BE2C (cell line): ENCODE measurements at regions not wholly inside any gene's neighbourhood (a gene's known extent, or its start where the extent isn't known, plus 50 kb on each side); places are given as distances from the start of the nearest gene placed in this dataset.

Source experiments
- DNase-seq: peaks from one replicate; pipeline ENCODE4 v3.0.0-alpha.2; 2020
- H3K27me3 ChIP-seq: fragments of 250-450 bp; sonication (Bioruptor Pico); 2 replicates; pipeline ENCODE4 v1.5.1; 2020; ENCODE audit warnings: mild to moderate bottlenecking
- H3K36me3 ChIP-seq: fragments of 250-450 bp; sonication (Bioruptor Pico); 2 replicates; pipeline ENCODE4 v1.5.1; 2020; ENCODE audit warnings: mild to moderate bottlenecking
- H3K4me1 ChIP-seq: fragments of 250-450 bp; sonication (Bioruptor Pico); 2 replicates; pipeline ENCODE4 v1.5.1; 2020
- H3K4me3 ChIP-seq: 2 replicates; pipeline ENCODE4 v1.5.1; 2011; ENCODE audit warnings: low read depth, low read length
- H3K9me3 ChIP-seq: fragments of 250-450 bp; sonication (Bioruptor Pico); 2 replicates; pipeline ENCODE4 v1.5.1; 2020
- TF ChIP-seq, protein P1 (sequence below): IDR thresholded peaks from 2 replicates; pipeline ENCODE4 v1.5.1; 2012; ENCODE audit warnings: mild to moderate bottlenecking, low read depth, low read length

DNA sequence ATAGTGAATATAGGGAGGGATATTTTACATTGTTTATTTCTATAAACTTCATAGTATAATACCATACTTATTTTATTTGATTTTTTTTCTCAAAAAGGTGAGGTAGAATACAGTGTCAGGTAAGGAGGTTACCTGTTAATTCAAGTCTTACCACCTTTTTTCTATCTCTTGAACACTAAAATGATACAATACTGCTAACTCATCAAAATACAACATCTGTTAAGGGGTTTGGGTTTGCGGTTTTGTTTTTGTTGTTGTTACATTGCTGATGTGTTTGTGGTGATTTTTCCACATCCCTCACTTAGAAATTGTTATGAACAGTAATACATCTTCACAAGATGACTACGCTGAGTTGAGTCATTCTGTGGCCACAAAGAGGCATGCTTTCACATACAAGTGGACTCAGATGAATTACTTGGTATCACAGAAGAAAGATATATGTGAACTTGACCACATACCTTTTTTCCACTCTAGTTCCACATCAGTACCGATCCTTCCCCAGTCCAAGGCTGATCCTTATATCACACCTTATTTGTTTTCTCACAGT, 139.4 kb upstream of the ID4 start:
- DNase-seq = no peak
- Histone ChIP-seq H3K4me1 (no peaks in the 10 kb centered on the region), H3K36me3 (no peaks in the 10 kb centered on the region), H3K9me3 (no peaks in the 10 kb centered on the region), H3K27me3 (no peaks in the 10 kb centered on the region), H3K4me3 (no peak overlapping the region)
- TF ChIP-seq, protein P1, sequence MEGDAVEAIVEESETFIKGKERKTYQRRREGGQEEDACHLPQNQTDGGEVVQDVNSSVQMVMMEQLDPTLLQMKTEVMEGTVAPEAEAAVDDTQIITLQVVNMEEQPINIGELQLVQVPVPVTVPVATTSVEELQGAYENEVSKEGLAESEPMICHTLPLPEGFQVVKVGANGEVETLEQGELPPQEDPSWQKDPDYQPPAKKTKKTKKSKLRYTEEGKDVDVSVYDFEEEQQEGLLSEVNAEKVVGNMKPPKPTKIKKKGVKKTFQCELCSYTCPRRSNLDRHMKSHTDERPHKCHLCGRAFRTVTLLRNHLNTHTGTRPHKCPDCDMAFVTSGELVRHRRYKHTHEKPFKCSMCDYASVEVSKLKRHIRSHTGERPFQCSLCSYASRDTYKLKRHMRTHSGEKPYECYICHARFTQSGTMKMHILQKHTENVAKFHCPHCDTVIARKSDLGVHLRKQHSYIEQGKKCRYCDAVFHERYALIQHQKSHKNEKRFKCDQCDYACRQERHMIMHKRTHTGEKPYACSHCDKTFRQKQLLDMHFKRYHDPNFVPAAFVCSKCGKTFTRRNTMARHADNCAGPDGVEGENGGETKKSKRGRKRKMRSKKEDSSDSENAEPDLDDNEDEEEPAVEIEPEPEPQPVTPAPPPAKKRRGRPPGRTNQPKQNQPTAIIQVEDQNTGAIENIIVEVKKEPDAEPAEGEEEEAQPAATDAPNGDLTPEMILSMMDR = no peak

DNA sequence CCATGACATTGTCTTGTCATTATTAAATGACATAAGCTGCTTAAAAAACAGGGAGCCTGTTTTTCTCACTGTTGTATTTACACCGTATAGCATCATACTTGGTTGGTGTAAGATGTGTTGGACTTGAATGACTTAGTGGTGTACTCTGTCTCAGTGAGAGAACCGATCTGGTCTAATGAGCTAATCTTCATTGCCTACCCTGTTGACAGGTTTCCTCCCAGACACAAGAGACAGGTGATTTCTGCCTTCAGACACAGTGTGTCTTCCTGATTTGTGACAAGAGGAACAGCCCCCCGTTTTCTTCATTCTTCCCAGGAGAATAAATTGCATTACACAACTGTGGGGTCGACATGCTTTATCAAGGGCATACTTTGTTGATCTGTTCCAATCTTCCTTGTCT, 137.2 kb upstream of the ID4 start:
- no peaks in the 10 kb centered on the region for H3K9me3 ChIP-seq
- TF ChIP-seq, protein P1 = no peak
- no peaks in the 10 kb centered on the region for H3K36me3 ChIP-seq
- no peaks in the 10 kb centered on the region for H3K4me1 ChIP-seq
- H3K27me3 ChIP-seq = no peaks in the 10 kb centered on the region
- no peak for DNase-seq
- no peak overlapping the region for H3K4me3 ChIP-seq

DNA sequence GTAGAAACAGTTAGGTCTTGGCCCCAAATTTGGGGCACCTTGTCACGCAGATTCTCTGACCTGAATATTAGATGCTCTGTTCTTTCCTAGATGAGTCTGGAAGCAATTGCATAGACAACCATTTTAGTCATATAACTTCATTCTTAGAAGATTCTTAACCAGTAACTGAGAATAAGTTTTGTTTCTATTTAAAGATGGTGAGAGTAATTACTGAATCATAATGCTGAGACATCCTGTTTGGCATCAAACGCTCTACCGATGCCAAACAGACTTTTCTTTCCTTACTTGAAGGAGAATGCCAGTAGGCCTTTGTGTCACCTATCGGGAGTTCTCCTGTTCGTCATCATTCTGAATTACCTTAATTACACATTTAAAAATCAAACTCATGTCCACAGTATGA, 131.6 kb upstream of the ID4 start:
- DNase-seq = no peak

DNA sequence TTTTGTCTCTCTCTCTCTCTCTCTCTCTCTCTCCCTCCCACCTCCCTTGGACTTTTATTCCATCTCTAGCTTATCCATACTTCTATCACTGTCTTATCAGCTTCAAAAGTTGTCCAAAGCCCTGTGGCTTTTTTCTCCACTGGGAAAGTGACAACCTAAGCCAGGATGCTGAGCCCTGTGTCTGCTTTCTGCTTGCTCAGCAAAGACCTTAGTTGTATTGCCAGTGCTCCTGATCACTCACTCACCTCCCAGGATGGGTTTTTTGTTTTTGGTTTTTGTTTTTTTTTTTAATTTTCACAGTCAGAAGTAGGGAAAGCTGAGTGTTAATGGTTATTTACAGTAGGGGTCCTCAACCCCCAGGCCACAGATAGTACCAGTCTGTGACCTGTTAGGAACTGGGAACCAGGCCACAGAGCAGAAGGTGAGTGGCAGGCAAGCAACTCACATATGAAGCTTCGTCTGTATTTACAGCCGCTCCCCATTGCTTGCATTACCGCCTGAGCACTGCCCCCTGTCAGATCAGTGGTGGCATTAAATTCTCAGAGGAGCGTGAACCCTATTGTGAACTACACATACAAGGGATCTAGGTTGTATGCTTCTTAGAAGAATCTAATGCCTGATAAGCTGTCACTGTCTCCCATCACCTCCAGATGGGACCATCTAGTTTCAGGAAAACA, 125.0 kb upstream of the ID4 start:
- TF ChIP-seq, protein P1 = no peak
- Histone ChIP-seq H3K36me3 (no peaks in the 10 kb centered on the region), H3K9me3 (no peaks in the 10 kb centered on the region), H3K4me3 (no peak overlapping the region), H3K4me1 (no peaks in the 10 kb centered on the region), H3K27me3 (no peaks in the 10 kb centered on the region)
- no peak for DNase-seq

More for the DNA sequence above, 131.6 kb upstream of the ID4 start:
- Histone ChIP-seq H3K27me3 (no peaks in the 10 kb centered on the region), H3K9me3 (no peaks in the 10 kb centered on the region), H3K36me3 (no peaks in the 10 kb centered on the region), H3K4me3 (no peak overlapping the region), H3K4me1 (no peaks in the 10 kb centered on the region)
- TF ChIP-seq, protein P1 = no peak

DNA sequence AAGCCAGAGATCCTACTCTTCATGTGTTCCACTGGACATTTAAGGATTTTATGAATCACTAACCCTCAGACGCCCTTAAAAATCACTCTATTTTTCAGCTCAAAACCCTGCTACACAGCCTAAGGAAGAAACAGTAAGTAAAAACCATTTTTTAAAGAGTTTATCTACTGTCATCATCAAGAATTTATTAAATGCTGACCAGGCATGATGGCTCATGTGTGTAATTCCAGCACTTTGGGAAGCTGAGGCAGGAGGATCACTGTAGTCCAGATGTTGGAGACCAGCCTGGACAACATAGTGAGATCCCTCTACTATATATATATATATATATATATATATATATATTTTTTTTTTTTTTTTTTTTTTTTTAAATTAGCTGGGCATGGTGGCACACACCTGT, 124.2 kb upstream of the ID4 start:
- Histone ChIP-seq H3K4me1 (no peaks in the 10 kb centered on the region), H3K36me3 (no peaks in the 10 kb centered on the region), H3K4me3 (no peak overlapping the region), H3K9me3 (no peaks in the 10 kb centered on the region), H3K27me3 (no peaks in the 10 kb centered on the region)
- DNase-seq = no peak
- TF ChIP-seq, protein P1 = no peak

DNA sequence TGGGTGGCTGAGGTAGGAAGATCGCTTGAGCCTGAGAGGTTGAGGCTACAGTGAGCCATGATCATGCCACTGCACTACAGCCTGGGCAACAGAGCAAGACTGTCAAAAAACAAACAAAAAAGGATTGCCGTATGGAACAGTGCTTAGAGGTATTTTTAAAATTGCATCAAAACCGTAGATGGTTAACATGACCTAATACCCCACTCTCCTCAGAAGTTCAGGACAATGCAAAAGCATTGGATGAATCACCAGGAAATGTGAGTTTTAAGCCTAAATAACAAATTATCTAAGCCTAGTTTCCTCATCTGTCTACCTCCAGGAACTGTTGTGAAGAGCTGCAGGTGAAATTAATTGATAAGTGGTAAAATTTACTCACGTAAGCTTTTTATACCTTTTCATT, 123.8 kb upstream of the ID4 start:
- Histone ChIP-seq H3K4me3 (no peak overlapping the region), H3K9me3 (no peaks in the 10 kb centered on the region), H3K4me1 (no peaks in the 10 kb centered on the region), H3K27me3 (no peaks in the 10 kb centered on the region), H3K36me3 (no peaks in the 10 kb centered on the region)
- TF ChIP-seq, protein P1 = no peak
- no peak for DNase-seq
